Gastrocnemius medialis (tissue), 4 donors: ENCODE measurements at regions not wholly inside any gene's neighbourhood (a gene's known extent, or its start where the extent isn't known, plus 50 kb on each side); places are given as distances from the start of the nearest gene placed in this dataset.

ENCODE experiments used
- POLR2A ChIP-seq, 2 donors: fragments of 450-650 bp; IDR thresholded peaks; one replicate each; pipeline ENCODE4 v1.6.1; 2017; ENCODE audit warnings: antibody characterized with exemption in 2 of 2, mild to moderate bottlenecking in 2 of 2, moderate library complexity in 2 of 2
- TF ChIP-seq, protein P1 (sequence below), 5 experiments: fragments of 450-650 bp in 3 of 5; fragments of 200-600 bp in 2 of 5; sonication (generic) in 2 of 5; IDR thresholded peaks in 4 of 5; conservative IDR thresholded peaks in 1 of 5; 1 replicate in 4 of 5; 2 replicates in 1 of 5; pipeline ENCODE4 v1.5.1; 2016 to 2019; ENCODE audit warnings: antibody characterized with exemption in 5 of 5, mild to moderate bottlenecking in 3 of 5, moderate library complexity in 3 of 5

DNA sequence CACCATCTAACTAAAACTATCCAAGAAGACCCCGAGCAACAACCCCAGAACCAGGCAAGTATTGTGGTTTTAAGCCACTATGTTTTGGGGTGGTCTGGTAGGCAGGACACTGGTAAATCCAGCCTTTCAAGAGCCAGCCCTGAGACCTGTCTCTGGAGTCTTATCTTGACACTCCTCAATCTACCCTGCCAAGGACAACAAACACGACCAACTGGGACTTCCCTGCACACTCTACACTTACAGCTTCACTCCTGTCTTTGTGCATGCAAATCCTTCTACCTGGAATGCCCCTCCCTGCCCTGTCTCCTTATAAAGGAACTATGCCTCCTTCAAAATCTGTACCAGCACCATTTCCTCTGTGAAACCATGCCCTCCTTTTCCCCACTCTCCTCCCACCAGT lies 107.3 kb downstream of the RPL27A start:
- TF ChIP-seq, protein P1, sequence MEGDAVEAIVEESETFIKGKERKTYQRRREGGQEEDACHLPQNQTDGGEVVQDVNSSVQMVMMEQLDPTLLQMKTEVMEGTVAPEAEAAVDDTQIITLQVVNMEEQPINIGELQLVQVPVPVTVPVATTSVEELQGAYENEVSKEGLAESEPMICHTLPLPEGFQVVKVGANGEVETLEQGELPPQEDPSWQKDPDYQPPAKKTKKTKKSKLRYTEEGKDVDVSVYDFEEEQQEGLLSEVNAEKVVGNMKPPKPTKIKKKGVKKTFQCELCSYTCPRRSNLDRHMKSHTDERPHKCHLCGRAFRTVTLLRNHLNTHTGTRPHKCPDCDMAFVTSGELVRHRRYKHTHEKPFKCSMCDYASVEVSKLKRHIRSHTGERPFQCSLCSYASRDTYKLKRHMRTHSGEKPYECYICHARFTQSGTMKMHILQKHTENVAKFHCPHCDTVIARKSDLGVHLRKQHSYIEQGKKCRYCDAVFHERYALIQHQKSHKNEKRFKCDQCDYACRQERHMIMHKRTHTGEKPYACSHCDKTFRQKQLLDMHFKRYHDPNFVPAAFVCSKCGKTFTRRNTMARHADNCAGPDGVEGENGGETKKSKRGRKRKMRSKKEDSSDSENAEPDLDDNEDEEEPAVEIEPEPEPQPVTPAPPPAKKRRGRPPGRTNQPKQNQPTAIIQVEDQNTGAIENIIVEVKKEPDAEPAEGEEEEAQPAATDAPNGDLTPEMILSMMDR (IDR thresholded peaks at IDR 0.05 in 4 of 5, conservative IDR thresholded peaks at IDR 0.05 in 1 of 5) = no peak
- TF ChIP-seq POLR2A (IDR thresholded peaks at IDR 0.05) = no peak
